ENCODE measurements at regions not wholly inside any gene's neighbourhood (a gene's known extent, or its start where the extent isn't known, plus 50 kb on each side); places are given as distances from the start of the nearest gene placed in this dataset.
A peak's percentile ranks its signal among the peaks of the same experiment; 100 is the strongest.

DNA sequence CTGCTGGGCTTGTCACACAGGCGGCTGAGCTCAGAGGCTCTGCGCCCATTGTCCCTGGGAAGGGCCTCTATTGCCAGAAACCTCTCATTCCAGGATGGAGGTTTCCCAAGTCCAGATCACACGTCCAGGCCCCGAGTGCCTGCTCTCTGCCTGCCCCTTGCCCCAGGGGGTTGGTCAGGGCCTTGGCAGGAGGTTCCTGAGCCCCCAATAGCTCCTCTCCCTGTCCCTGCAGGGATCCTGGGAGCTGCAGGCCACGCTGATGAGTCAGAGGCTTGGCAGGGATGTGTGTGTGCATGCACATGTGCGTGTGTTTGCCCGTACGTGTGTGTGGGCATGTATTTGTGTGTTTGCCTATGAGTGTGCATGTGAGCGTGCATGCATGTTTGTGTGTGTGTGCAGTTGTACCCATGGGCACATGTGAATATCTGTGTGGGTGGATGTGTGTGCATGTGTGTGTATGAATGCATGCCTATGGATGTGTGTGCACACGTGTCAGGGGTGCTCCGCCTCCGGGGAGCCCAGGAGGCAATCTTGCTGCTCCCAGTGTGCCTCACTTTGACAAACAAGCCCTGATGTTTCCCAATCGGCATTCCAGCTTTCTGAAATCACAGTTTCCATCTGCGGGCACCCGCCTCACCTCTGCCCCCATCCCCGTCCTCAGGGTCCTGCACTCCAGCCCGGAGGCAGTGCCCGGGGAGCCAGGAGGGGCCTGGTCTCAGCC is 98.4 kb upstream of the GSE1 start (continued):
- no peak for TF ChIP-seq PTBP1 (IDR thresholded peaks at IDR 0.05; ENCODE audit: low read depth, low read length, poor library complexity, severe bottlenecking)
- TF ChIP-seq, protein P1, sequence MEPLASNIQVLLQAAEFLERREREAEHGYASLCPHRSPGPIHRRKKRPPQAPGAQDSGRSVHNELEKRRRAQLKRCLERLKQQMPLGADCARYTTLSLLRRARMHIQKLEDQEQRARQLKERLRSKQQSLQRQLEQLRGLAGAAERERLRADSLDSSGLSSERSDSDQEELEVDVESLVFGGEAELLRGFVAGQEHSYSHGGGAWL (CRISPR knock-in tag; IDR thresholded peaks at IDR 0.05), result peak; percentile 56; the same call in 1 of the 2 replicates
- no peak for TF ChIP-seq NR1H2 (CRISPR knock-in tag; IDR thresholded peaks at IDR 0.05; ENCODE audit: borderline replicate concordance, low read depth)
- 0 out of 2 replicates have a peak, but pooled peaks have one; percentile 21 for TF ChIP-seq ZKSCAN1 (IDR thresholded peaks at IDR 0.05; ENCODE audit: low read length)
- peak; percentile 95 for TF ChIP-seq ZKSCAN8 (CRISPR knock-in tag; IDR thresholded peaks at IDR 0.05; ENCODE audit: borderline replicate concordance)
- TF ChIP-seq, protein P2, sequence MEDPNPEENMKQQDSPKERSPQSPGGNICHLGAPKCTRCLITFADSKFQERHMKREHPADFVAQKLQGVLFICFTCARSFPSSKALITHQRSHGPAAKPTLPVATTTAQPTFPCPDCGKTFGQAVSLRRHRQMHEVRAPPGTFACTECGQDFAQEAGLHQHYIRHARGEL (CRISPR knock-in tag; IDR thresholded peaks at IDR 0.05), result no peak
- peak; percentile 85; the same call in 1 of the 2 replicates for TF ChIP-seq SNAPC2 (CRISPR knock-in tag; IDR thresholded peaks at IDR 0.05)
- peak; percentile 83; the same call in 1 of the 2 replicates for TF ChIP-seq ZNF335 (CRISPR knock-in tag; IDR thresholded peaks at IDR 0.05)
- peak; percentile 75 for TF ChIP-seq NFKBIZ (CRISPR knock-in tag; IDR thresholded peaks at IDR 0.05)
- no peak for TF ChIP-seq ZNF891 (CRISPR knock-in tag; IDR thresholded peaks at IDR 0.05)
- TF ChIP-seq JUN (CRISPR knock-in tag; IDR thresholded peaks at IDR 0.05), result peak; percentile 100
- peak; percentile 72; the same call in 1 of the 2 replicates for TF ChIP-seq KMT2A (CRISPR knock-in tag; IDR thresholded peaks at IDR 0.05)
- TF ChIP-seq, protein P3, sequence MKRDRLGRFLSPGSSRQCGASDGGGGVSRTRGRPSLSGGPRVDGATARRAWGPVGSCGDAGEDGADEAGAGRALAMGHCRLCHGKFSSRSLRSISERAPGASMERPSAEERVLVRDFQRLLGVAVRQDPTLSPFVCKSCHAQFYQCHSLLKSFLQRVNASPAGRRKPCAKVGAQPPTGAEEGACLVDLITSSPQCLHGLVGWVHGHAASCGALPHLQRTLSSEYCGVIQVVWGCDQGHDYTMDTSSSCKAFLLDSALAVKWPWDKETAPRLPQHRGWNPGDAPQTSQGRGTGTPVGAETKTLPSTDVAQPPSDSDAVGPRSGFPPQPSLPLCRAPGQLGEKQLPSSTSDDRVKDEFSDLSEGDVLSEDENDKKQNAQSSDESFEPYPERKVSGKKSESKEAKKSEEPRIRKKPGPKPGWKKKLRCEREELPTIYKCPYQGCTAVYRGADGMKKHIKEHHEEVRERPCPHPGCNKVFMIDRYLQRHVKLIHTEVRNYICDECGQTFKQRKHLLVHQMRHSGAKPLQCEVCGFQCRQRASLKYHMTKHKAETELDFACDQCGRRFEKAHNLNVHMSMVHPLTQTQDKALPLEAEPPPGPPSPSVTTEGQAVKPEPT (CRISPR knock-in tag; IDR thresholded peaks at IDR 0.05; ENCODE audit: low read depth), result 0 out of 2 replicates have a peak, but pooled peaks have one; percentile 79
- peak; percentile 83 for TF ChIP-seq FOXK2 (IDR thresholded peaks at IDR 0.05)
- TF ChIP-seq, protein P4, sequence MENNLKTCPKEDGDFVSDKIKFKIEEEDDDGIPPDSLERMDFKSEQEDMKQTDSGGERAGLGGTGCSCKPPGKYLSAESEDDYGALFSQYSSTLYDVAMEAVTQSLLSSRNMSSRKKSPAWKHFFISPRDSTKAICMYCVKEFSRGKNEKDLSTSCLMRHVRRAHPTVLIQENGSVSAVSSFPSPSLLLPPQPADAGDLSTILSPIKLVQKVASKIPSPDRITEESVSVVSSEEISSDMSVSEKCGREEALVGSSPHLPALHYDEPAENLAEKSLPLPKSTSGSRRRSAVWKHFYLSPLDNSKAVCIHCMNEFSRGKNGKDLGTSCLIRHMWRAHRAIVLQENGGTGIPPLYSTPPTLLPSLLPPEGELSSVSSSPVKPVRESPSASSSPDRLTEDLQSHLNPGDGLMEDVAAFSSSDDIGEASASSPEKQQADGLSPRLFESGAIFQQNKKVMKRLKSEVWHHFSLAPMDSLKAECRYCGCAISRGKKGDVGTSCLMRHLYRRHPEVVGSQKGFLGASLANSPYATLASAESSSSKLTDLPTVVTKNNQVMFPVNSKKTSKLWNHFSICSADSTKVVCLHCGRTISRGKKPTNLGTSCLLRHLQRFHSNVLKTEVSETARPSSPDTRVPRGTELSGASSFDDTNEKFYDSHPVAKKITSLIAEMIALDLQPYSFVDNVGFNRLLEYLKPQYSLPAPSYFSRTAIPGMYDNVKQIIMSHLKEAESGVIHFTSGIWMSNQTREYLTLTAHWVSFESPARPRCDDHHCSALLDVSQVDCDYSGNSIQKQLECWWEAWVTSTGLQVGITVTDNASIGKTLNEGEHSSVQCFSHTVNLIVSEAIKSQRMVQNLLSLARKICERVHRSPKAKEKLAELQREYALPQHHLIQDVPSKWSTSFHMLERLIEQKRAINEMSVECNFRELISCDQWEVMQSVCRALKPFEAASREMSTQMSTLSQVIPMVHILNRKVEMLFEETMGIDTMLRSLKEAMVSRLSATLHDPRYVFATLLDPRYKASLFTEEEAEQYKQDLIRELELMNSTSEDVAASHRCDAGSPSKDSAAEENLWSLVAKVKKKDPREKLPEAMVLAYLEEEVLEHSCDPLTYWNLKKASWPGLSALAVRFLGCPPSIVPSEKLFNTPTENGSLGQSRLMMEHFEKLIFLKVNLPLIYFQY (CRISPR knock-in tag; IDR thresholded peaks at IDR 0.05; ENCODE audit: borderline replicate concordance), result peak; percentile 85
- TF ChIP-seq ZNF841 (CRISPR knock-in tag; IDR thresholded peaks at IDR 0.05; ENCODE audit: borderline replicate concordance), result no peak
- peak; percentile 88 for TF ChIP-seq ZNF780A (CRISPR knock-in tag; IDR thresholded peaks at IDR 0.05)
- peak; percentile 95; the same call in 1 of the 2 replicates for TF ChIP-seq MZF1 (CRISPR knock-in tag; IDR thresholded peaks at IDR 0.05; ENCODE audit: borderline replicate concordance)
- TF ChIP-seq SYNCRIP (IDR thresholded peaks at IDR 0.05; ENCODE audit: insufficient read depth, low read depth, low read length), result no peak
- TF ChIP-seq MIER3 (CRISPR knock-in tag; IDR thresholded peaks at IDR 0.05; ENCODE audit: borderline replicate concordance), result peak; percentile 96; the same call in 1 of the 2 replicates
- TF ChIP-seq GPBP1L1 (CRISPR knock-in tag; IDR thresholded peaks at IDR 0.05), result no peak
- TF ChIP-seq ZNF260 (CRISPR knock-in tag; IDR thresholded peaks at IDR 0.05; ENCODE audit: borderline replicate concordance, low read depth), result no peak
- TF ChIP-seq CBX1 (IDR thresholded peaks at IDR 0.05; ENCODE audit: low read depth), result peak; percentile 17
